H9 (cell line): ENCODE measurements at regions not wholly inside any gene's neighbourhood (a gene's known extent, or its start where the extent isn't known, plus 50 kb on each side); places are given as distances from the start of the nearest gene placed in this dataset.

Source experiments
- DNase-seq: peaks from one replicate; pipeline ENCODE4 v3.0.0-alpha.2; 2017
- H2AFZ ChIP-seq: one replicate; pipeline ENCODE4 v1.6.1; 2013; ENCODE audit warnings: mild to moderate bottlenecking, low read length, control low read depth, moderate library complexity
- H2AK5ac ChIP-seq: 2 replicates; pipeline ENCODE4 v1.6.1; 2013; ENCODE audit warnings: low read length, control low read depth, mixed read lengths; ENCODE audit not compliant: insufficient read length
- H2BK120ac ChIP-seq: one replicate; pipeline ENCODE4 v1.6.1; 2013; ENCODE audit warnings: low read depth, mild to moderate bottlenecking, low read length, control low read depth, inconsistent platforms; ENCODE audit not compliant: poor library complexity, severe bottlenecking
- H2BK12ac ChIP-seq: 2 replicates; pipeline ENCODE4 v1.6.1; 2013; ENCODE audit warnings: low read length, control low read depth, mixed read lengths, low read depth; ENCODE audit not compliant: insufficient read length
- H2BK15ac ChIP-seq: 2 replicates; pipeline ENCODE4 v1.6.1; 2013; ENCODE audit warnings: low read depth, low read length, control low read depth
- H2BK20ac ChIP-seq: one replicate; pipeline ENCODE4 v1.6.1; 2013; ENCODE audit warnings: low read depth, mild to moderate bottlenecking, low read length, control low read depth, inconsistent platforms; ENCODE audit not compliant: poor library complexity, severe bottlenecking
- H2BK5ac ChIP-seq: 2 replicates; pipeline ENCODE4 v1.6.1; 2013; ENCODE audit warnings: low read length, control low read depth, mixed read lengths; ENCODE audit not compliant: insufficient read length
- H3K14ac ChIP-seq: 2 replicates; pipeline ENCODE4 v1.6.1; 2013; ENCODE audit warnings: low read length, control low read depth; ENCODE audit not compliant: insufficient read depth
- H3K18ac ChIP-seq: 2 replicates; pipeline ENCODE4 v1.6.1; 2013; ENCODE audit warnings: low read depth, mild to moderate bottlenecking, mixed read lengths, low read length, control low read depth; ENCODE audit not compliant: insufficient read length
- H3K23ac ChIP-seq: 2 replicates; pipeline ENCODE4 v1.6.1; 2013; ENCODE audit warnings: low read length, control low read depth, mixed read lengths, low read depth; ENCODE audit not compliant: insufficient read length
- H3K23me2 ChIP-seq: 2 replicates; pipeline ENCODE4 v1.6.1; 2013; ENCODE audit warnings: low read depth, mild to moderate bottlenecking, mixed read lengths, low read length, control low read depth; ENCODE audit not compliant: insufficient read length, poor library complexity, severe bottlenecking
- H3K27ac ChIP-seq: 2 replicates; pipeline ENCODE4 v1.5.1; 2013; ENCODE audit warnings: low read length, control low read depth, mixed read lengths, low read depth; ENCODE audit not compliant: insufficient read length
- H3K27me3 ChIP-seq: 2 replicates; pipeline ENCODE4 v1.6.1; 2013; ENCODE audit warnings: low read length, control low read depth, inconsistent platforms; ENCODE audit not compliant: insufficient read depth
- H3K4ac ChIP-seq: 2 replicates; pipeline ENCODE4 v1.6.1; 2013; ENCODE audit warnings: low read depth, mild to moderate bottlenecking, control low read depth, inconsistent platforms, low read length, moderate library complexity
- H3K4me1 ChIP-seq: 2 replicates; pipeline ENCODE4 v1.6.1; 2013; ENCODE audit warnings: low read length, control low read depth, inconsistent platforms; ENCODE audit not compliant: insufficient read depth
- H3K4me2 ChIP-seq: 2 replicates; pipeline ENCODE4 v1.6.1; 2013; ENCODE audit warnings: low read length, control low read depth, mixed read lengths; ENCODE audit not compliant: insufficient read length, insufficient read depth
- H3K56ac ChIP-seq: 2 replicates; pipeline ENCODE4 v1.6.1; 2013; ENCODE audit warnings: low read depth, mild to moderate bottlenecking, mixed read lengths, low read length, control low read depth; ENCODE audit not compliant: insufficient read length
- H3K79me1 ChIP-seq: 2 replicates; pipeline ENCODE4 v1.6.1; 2013; ENCODE audit warnings: low read depth, mild to moderate bottlenecking, moderate library complexity, low read length, control low read depth, inconsistent platforms; ENCODE audit not compliant: insufficient read depth, poor library complexity, severe bottlenecking
- H3K79me2 ChIP-seq: 2 replicates; pipeline ENCODE4 v1.6.1; 2013; ENCODE audit warnings: low read length, control low read depth, inconsistent platforms; ENCODE audit not compliant: insufficient read depth
- H3K9ac ChIP-seq: 2 replicates; pipeline ENCODE4 v1.6.1; 2013; ENCODE audit warnings: low read length, control low read depth, mixed read lengths; ENCODE audit not compliant: insufficient read length; ENCODE audit errors: extremely low read depth
- H3K9me3 ChIP-seq: one replicate; pipeline ENCODE4 v1.6.1; 2013; ENCODE audit warnings: low read depth, low read length, inconsistent platforms; ENCODE audit not compliant: control insufficient read depth
- H3T11ph ChIP-seq: one replicate; pipeline ENCODE4 v1.6.1; 2013; ENCODE audit warnings: mild to moderate bottlenecking, low read length, control low read depth, inconsistent platforms
- H4K20me1 ChIP-seq: one replicate; pipeline ENCODE4 v1.6.1; 2013; ENCODE audit not compliant: control insufficient read depth, insufficient read length, insufficient read depth
- H4K5ac ChIP-seq: 2 replicates; pipeline ENCODE4 v1.6.1; 2013; ENCODE audit warnings: low read depth, mild to moderate bottlenecking, mixed read lengths, low read length, control low read depth; ENCODE audit not compliant: insufficient read length
- H4K8ac ChIP-seq: replicated peaks from 2 replicates; pipeline ENCODE4 v1.6.1; 2013; ENCODE audit warnings: low read length, control low read depth, mixed read lengths, low read depth; ENCODE audit not compliant: insufficient read length
- H4K91ac ChIP-seq: 2 replicates; pipeline ENCODE4 v1.6.1; 2013; ENCODE audit warnings: low read depth, mild to moderate bottlenecking, moderate library complexity, mixed read lengths, low read length, control low read depth; ENCODE audit not compliant: insufficient read length
- H3K27ac Mint-ChIP-seq, 3 experiments: 2 replicates in 2 of 3; 3 replicates in 1 of 3; pipeline ENCODE4 v1.8.0; 2020 to 2021; ENCODE audit warnings: mixed read lengths in 3 of 3, mild to moderate bottlenecking in 1 of 3, moderate library complexity in 1 of 3
- H3K27me3 Mint-ChIP-seq: 2 replicates; pipeline ENCODE4 v1.8.0; 2021; ENCODE audit warnings: low read depth, mild to moderate bottlenecking, moderate library complexity, mixed read lengths
- H3K36me3 Mint-ChIP-seq, 3 experiments: 2 replicates in 2 of 3; 3 replicates in 1 of 3; pipeline ENCODE4 v1.8.0; 2020 to 2021; ENCODE audit warnings: low read depth in 3 of 3, mixed read lengths in 3 of 3; ENCODE audit not compliant: insufficient read depth in 1 of 3
- H3K4me1 Mint-ChIP-seq, 2 experiments: 2 replicates each; pipeline ENCODE4 v1.8.0; 2020; ENCODE audit warnings: mixed read lengths in 2 of 2
- H3K4me3 Mint-ChIP-seq, 2 experiments: 2 replicates in 1 of 2; 3 replicates in 1 of 2; pipeline ENCODE4 v1.8.0; 2020 to 2021; ENCODE audit warnings: mild to moderate bottlenecking in 2 of 2, mixed read lengths in 2 of 2, moderate library complexity in 1 of 2
- H3K9me3 Mint-ChIP-seq, 2 experiments: 2 replicates in 1 of 2; 3 replicates in 1 of 2; pipeline ENCODE4 v1.8.0; 2020; ENCODE audit warnings: mild to moderate bottlenecking in 2 of 2, mixed read lengths in 2 of 2, moderate library complexity in 1 of 2
- CTCF ChIP-seq: fragments of 200-600 bp; sonication (generic); conservative IDR thresholded peaks from 3 replicates; pipeline ENCODE4 v1.8.0; 2021; ENCODE audit warnings: antibody characterized with exemption, mild to moderate bottlenecking
- WGBS: extraction: QIAGEN DNeasy Blood & Tissue Kit; methylation state at CpG from one replicate; pipeline ENCODE4 v1.1.7; 2013; ENCODE audit warnings: missing lambda C conversion rate, low lambda C conversion rate, mixed read lengths; ENCODE audit not compliant: insufficient read length; ENCODE audit errors: extremely low coverage; 5-methylcytosine and 5-hydroxymethylcytosine counted together

- Histone ChIP-seq H2BK15ac (no peak overlapping the region), H3K27me3 (no peaks in the 10 kb centered on the region), H3K56ac (no peak overlapping the region), H3K4me2 (no peak overlapping the region), H3K79me2 (no peaks in the 10 kb centered on the region), H2BK12ac (no peak overlapping the region), H2BK20ac (no peak overlapping the region), H3K14ac (no peak overlapping the region), H3K9ac (no peak overlapping the region), H2BK120ac (no peak overlapping the region), H3K4me1 (no peaks in the 10 kb centered on the region), H3K9me3 (no peaks in the 10 kb centered on the region), H2BK5ac (no peak overlapping the region), H3K79me1 (no peaks in the 10 kb centered on the region), H3K4ac (no peak overlapping the region), H4K5ac (no peak overlapping the region), H3T11ph (no peak overlapping the region), H3K18ac (no peak overlapping the region), H3K23me2 (no peaks in the 10 kb centered on the region), H4K20me1 (no peaks in the 10 kb centered on the region), H2AK5ac (no peak overlapping the region), H3K27ac (no peak overlapping the region), H4K8ac (no peak overlapping the region), H4K91ac (no peak overlapping the region), H2AFZ (no peak overlapping the region), H3K23ac (no peak overlapping the region)
- no CpG with 5 or more reads among the region's 3 CpGs for WGBS
- Mint-ChIP-seq H3K4me3 (no peak overlapping the region), H3K9me3 (no peaks in the 10 kb centered on the region), H3K36me3 (no peaks in the 10 kb centered on the region), H3K4me1 (peaks cover 8 to 9% of the 10 kb centered on the region in 2 experiments), H3K27me3 (no peaks in the 10 kb centered on the region), H3K27ac (no peak overlapping the region)
- no peak for DNase-seq
- no peak for TF ChIP-seq CTCF
Observed at GRCh38 chr7:26916779-26917320, 52.5 kb upstream of the SKAP2 start.
